IMR-90 (cell line): ENCODE measurements at regions not wholly inside any gene's neighbourhood (a gene's known extent, or its start where the extent isn't known, plus 50 kb on each side); places are given as distances from the start of the nearest gene placed in this dataset.

Experiments
- CHD1 ChIP-seq: IDR thresholded peaks from 2 replicates; pipeline ENCODE4 v1.6.1; 2012; ENCODE audit warnings: low read depth, low read length, improper control_type of control experiment
- CTCF ChIP-seq: conservative IDR thresholded peaks from 2 replicates; pipeline ENCODE4 v1.5.1; 2012; ENCODE audit warnings: mild to moderate bottlenecking, low read depth, low read length, improper control_type of control experiment
- FOS ChIP-seq: fragments of 150-350 bp; IDR thresholded peaks from 2 replicates; pipeline ENCODE4 v1.6.1; 2016; ENCODE audit warnings: low read depth, low read length
- MAFK ChIP-seq: IDR thresholded peaks from 2 replicates; pipeline ENCODE4 v1.6.1; 2012; ENCODE audit warnings: low read depth, low read length, improper control_type of control experiment
- MAZ ChIP-seq: IDR thresholded peaks from 2 replicates; pipeline ENCODE4 v1.6.1; 2012; ENCODE audit warnings: low read depth, mild to moderate bottlenecking, low read length, improper control_type of control experiment, moderate library complexity, borderline replicate concordance
- MXI1 ChIP-seq: IDR thresholded peaks from 2 replicates; pipeline ENCODE4 v1.6.1; 2012; ENCODE audit warnings: low read depth, mild to moderate bottlenecking, low read length, moderate library complexity, borderline replicate concordance
- NFE2L2 ChIP-seq: fragments of 150-350 bp; IDR thresholded peaks from 2 replicates; pipeline ENCODE4 v1.6.1; 2016; ENCODE audit warnings: low read depth, mild to moderate bottlenecking, low read length
- POLR2A ChIP-seq: IDR thresholded peaks from 2 replicates; pipeline ENCODE4 v1.6.1; 2012; ENCODE audit warnings: mild to moderate bottlenecking, low read depth, low read length
- RAD21 ChIP-seq: IDR thresholded peaks from 2 replicates; pipeline ENCODE4 v1.6.1; 2012; ENCODE audit warnings: low read length, improper control_type of control experiment
- RCOR1 ChIP-seq: IDR thresholded peaks from 2 replicates; pipeline ENCODE4 v1.6.1; 2012; ENCODE audit warnings: mild to moderate bottlenecking, low read length, improper control_type of control experiment; ENCODE audit not compliant: insufficient replicate concordance
- RFX5 ChIP-seq: IDR thresholded peaks from 2 replicates; pipeline ENCODE4 v1.8.0; 2012; ENCODE audit warnings: low read depth, mild to moderate bottlenecking, low read length, moderate library complexity
- SMC3 ChIP-seq: fragments of 150-350 bp; IDR thresholded peaks from 2 replicates; pipeline ENCODE4 v1.6.1; 2016; ENCODE audit warnings: low read depth, mild to moderate bottlenecking, antibody characterized with exemption, low read length, moderate library complexity
- USF2 ChIP-seq: fragments of 150-350 bp; IDR thresholded peaks from 2 replicates; pipeline ENCODE4 v1.6.1; 2017; ENCODE audit warnings: mild to moderate bottlenecking, antibody characterized with exemption, low read length, low read depth

DNA sequence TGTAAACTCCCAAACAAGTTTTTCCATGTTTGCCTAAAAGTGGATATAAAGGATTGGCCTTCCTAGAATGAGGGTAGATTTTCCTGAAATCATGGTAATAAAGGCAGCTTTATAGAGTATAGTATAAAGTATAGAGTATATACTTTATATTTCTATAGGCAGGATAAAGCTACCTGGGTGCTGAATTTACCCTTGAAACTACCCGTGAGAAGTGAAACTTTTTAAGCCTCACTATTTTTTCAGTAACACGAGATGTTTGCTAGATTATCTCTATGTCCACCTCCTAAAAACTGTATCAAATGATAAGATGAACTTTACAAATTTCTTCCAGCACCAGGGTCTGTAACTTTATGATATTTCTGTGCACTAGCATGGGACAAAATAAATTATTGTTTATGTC is 340.0 kb upstream of the GALNTL6 start:
- TF ChIP-seq CTCF (no peak), CHD1 (no peak), MAFK (no peak), POLR2A (no peak), SMC3 (no peak), RAD21 (no peak), MXI1 (no peak), USF2 (no peak), NFE2L2 (no peak), RFX5 (no peak), MAZ (no peak), RCOR1 (no peak), FOS (no peak)
